AG09319 (cell line): ENCODE measurements at regions not wholly inside any gene's neighbourhood (a gene's known extent, or its start where the extent isn't known, plus 50 kb on each side); places are given as distances from the start of the nearest gene placed in this dataset.

Experiments
- DNase-seq: peaks from one replicate; pipeline ENCODE4 v3.0.0-alpha.2; 2010; ENCODE audit warnings: low read depth; ENCODE audit errors: extremely low read depth
- TF ChIP-seq, protein P1 (sequence below): IDR thresholded peaks from 2 replicates; pipeline ENCODE4 v1.5.1; 2011; ENCODE audit warnings: low read depth, mild to moderate bottlenecking, inconsistent platforms, low read length, moderate library complexity

DNA sequence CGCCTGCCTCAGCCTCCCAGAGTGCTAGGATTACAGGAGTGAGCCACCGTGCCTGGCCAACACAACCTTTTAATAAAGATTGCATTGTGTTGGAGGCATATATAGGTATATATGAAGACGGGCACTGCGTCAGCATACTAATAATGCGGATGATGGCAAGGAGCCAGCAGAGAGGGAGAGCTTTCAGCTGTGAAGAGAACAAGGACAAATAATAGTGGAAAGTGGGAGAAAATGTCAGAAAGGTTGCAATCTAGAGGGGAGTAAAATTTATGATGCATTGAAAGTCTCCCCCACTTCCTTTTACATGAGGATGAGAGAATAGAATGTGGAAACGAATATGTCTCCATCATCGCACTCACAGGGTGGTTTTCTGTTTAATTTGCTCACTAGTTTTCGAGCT is 170.5 kb upstream of the TBL1XR1 start:
- TF ChIP-seq, protein P1, sequence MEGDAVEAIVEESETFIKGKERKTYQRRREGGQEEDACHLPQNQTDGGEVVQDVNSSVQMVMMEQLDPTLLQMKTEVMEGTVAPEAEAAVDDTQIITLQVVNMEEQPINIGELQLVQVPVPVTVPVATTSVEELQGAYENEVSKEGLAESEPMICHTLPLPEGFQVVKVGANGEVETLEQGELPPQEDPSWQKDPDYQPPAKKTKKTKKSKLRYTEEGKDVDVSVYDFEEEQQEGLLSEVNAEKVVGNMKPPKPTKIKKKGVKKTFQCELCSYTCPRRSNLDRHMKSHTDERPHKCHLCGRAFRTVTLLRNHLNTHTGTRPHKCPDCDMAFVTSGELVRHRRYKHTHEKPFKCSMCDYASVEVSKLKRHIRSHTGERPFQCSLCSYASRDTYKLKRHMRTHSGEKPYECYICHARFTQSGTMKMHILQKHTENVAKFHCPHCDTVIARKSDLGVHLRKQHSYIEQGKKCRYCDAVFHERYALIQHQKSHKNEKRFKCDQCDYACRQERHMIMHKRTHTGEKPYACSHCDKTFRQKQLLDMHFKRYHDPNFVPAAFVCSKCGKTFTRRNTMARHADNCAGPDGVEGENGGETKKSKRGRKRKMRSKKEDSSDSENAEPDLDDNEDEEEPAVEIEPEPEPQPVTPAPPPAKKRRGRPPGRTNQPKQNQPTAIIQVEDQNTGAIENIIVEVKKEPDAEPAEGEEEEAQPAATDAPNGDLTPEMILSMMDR: no peak
- DNase-seq: no peak

DNA sequence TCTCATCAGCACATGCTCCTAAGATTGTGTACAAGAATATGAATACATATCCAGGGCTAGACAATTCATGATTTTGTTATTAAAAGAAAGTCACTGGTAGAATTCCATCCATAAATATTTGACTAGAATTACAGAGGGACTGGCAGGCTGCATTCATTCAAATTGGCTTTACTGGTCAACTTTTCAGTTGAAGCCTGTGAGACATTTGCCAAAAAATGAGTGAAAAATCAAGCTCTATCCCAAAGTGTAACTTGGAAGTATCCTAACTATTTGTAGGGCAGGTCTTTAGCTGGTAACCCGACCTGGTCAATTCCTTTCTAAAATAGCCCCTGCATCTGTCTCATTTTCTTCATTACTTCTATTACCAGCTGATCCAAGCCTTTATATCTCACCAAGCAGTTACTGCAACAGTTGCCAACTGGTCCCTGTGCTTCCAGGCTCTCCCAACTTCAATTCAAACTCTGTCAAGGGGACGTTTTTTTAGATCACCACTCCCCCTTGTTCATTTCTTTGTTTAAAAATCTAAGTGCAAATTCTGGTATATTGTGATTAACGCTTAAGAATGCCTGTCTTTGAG is 173.1 kb upstream of the TBL1XR1 start:
- TF ChIP-seq, protein P1: no peak
- DNase-seq: no peak

DNA sequence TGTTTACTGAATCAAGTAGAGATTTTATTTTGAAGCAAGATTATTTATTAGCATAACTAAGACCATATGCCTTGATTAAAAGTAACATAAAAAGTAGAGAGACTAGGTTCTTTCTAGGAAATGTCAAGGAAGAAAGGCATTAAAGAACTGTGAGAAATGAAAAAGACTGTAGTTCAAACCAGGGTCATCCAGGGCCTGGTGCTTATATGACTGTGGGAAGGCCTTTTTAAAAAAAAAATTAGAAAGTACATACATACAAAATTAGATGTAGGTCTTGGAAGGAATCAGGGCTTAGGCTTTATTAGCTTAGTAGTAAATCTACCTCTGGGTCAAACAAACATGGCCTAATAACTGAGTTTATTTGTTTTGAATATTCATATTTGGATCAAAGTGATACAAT is 173.9 kb upstream of the TBL1XR1 start:
- DNase-seq: no peak
- TF ChIP-seq, protein P1: no peak

DNA sequence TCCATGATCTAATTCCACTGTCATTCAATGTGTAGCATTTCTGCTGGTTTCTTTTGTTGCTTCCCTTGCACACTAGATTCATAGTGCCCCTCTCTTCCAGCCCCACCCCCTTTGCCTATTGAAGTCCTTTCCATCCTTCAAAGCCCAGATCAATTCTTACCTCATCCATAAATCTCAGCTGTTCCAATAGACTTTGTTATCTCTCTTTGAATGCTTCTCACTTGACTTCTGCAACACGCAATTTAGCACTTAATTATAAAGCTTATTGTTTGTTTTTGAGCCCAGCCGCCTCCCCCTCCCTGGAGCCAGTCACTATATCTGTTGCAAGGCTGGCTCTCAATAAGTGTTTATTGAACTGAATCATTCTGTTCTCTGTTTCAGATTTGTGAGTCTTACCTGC is 174.6 kb upstream of the TBL1XR1 start:
- TF ChIP-seq, protein P1: no peak
- no peak for DNase-seq

DNA sequence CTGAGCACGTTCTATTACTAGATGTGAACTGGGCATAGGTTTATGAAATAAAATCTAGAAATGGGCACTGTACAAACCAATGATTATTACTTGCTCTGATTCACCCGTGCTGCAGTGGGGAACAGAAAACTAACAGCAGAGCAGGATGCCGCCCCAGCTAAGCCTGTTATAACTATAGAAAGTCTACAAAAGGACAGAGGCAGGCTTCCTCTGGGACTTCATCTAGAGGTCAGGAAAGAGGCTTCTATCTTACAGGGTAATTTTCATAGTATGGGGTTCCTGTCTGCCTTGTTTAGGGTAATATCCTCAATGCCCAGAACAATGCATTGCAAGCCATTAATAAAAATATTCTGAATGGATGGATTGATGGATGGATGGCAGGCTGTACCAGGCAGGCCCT is 177.0 kb upstream of the TBL1XR1 start:
- TF ChIP-seq, protein P1: no peak

DNA sequence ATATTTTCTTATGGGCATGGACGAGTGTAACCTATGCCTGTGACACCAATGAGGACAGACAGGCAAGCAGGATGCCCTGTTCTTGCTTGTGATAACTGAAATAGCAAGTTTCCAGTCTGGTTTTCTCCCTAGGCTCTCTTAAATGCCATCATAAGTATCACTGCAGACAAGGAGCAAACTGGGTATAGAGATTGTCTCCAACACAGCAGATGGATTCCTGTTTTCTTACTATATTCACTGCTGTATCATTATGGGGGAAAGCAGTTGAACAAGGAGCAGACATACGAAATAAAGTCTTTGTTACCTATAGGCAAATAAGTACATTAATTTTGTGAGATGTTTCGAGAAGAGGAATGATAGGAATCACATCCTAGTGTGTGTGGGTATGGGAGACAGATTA is 178.0 kb upstream of the TBL1XR1 start:
- DNase-seq: no peak
- TF ChIP-seq, protein P1: no peak

More for the DNA sequence above, 177.0 kb upstream of the TBL1XR1 start:
- DNase-seq: no peak

DNA sequence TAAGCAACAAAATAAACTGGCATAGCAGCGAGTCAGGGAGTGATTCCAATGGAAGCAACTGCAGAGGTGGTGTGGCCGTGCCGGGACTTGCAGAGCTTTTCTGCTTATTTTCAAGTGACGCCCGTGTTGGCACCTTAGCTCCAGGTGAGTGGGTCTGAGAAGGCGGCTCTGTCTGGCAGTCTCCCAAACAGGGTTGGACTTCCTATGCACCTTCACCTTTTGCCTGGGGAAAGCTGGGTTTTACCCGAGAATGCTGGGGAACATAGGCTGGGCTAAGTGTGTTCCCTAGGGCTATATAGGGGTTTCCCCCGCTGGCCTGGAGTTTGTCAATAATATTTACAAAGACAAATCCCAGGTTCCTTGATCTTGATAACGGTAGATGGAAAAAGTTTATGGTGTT is 179.9 kb upstream of the TBL1XR1 start:
- TF ChIP-seq, protein P1: no peak

More for the DNA sequence above, 179.9 kb upstream of the TBL1XR1 start:
- no peak for DNase-seq
